Glomerular visceral epithelial cell (primary cell): ENCODE measurements at regions not wholly inside any gene's neighbourhood (a gene's known extent, or its start where the extent isn't known, plus 50 kb on each side); places are given as distances from the start of the nearest gene placed in this dataset.

Experiments used
- DNase-seq: peaks from one replicate; pipeline ENCODE4 v3.0.0-alpha.2; 2016; ENCODE audit errors: extremely low spot score

DNA sequence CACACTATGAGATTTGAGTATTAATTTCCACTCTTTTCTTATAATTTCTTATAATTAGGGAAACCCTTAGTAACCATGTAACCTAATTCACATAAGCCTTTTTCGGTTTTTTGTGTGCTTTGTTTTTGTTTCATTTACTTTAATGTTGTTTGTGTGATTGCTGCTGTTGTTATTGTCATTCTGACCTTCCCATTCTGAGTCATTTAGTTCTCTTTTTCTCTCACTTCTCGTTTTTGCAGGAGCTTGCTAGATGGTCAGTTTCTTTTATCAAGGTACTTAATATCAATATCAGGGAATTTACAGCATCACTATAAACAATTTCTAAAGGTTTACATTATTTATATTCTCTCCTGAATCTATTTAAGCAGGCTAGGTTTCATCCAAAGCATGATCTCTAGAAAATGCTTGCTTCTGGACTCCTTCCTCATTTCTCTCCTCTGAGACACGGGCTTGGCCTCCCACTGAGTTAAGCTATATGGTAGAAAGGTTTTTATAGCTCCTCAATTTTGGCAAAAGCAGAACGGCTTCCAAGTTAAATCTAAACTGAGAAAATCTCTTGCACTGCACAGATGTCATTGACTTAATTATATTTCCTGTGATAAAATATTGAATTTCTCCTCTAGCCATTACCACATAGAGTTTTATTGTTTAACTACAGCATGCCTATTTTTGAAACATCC is 534.2 kb downstream of the NSUN3 start:
- DNase-seq = no peak

DNA sequence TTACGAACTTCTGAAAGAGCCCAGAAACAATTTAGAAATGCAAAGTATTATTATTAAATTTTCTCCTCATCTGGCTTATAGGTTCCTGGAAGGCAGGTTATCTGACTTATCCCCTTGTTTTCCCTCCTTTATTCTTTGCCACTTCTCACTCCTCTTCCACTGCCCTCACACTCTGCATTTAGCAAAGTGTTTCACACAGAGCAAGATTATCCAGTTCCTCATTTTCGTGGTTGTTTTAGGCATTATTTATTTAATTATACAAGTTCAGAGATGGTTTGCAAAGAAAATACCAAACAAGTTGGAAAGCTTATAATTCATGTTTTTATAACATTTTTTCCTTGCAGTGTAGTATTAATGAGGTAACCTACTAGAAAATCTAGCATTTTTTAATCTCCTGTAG is 544.9 kb downstream of the NSUN3 start:
- no peak for DNase-seq

DNA sequence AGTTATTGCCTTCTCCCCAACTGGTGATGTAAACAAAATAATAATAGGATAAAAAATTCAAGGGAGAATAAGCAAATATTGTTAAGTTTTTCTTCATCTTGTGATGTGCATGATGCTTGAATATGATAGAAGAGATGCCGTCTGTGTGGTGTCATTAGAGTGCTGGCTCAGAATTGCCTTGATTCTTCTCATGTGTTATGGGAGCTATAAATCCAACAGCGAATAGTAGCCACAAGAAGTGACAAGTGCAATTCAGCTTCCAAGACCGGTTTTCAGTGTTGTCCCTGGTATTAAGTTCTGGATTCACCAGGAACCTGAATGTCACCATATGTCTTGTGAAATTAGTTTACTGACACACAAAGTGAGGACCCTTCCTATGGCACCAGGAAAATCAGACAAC is 547.0 kb downstream of the NSUN3 start:
- DNase-seq = no peak

DNA sequence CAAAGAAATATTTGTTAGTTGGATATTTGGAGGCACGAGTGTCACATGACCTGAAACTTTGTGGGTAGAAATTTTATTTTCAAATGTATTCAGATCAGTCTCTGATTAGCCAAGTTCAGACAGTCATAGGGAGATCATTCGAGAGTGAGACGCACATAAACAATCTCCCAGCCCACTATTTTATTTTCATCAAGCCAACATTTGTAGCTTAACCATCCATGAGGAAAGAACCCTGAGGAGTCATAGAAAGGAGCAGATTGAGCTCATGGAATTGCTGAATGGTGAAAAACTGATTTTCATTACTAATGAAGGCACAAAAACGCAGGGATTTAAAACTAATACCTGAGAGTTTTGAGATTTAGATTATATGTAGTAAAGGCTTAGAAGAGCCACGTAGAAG is 548.7 kb downstream of the NSUN3 start:
- DNase-seq = no peak

DNA sequence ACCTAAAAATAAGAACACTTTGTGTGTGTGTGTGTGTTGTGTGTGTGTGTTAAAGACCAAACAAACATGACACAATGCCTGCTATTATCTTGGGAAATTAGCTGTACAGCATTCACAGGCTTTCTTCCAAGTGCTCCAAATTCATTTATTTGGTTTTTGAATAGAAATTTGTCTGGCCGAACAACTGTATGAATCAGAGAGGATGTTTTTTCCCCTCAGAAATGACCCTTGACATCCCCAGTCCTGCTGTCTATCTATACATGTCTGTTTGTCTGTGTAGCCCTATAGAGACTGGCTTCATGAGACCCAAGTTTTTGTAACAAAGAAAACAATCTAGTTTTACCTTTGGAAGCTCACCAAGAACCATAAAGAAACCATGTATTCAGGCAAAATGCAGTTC is 549.8 kb downstream of the NSUN3 start:
- DNase-seq = no peak

DNA sequence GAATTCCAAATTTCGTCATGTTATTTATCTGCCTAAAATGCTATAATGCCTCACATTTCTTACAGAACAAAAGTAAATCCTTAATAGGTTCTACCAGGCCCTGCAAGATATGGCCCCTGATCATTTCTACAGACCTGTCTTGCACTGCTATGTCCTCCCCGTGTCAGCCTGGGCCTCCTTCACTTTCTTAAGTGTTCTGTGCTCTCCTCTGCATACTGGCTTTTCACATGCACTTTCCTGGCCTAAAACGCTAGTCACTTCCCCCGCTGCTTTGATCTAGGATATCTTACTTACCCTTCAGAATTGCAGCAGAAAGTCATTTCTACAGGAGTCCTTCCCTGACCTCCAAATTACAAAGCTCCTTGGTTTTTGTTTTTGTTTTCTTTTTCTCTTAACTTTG is 551.3 kb downstream of the NSUN3 start:
- DNase-seq = no peak

DNA sequence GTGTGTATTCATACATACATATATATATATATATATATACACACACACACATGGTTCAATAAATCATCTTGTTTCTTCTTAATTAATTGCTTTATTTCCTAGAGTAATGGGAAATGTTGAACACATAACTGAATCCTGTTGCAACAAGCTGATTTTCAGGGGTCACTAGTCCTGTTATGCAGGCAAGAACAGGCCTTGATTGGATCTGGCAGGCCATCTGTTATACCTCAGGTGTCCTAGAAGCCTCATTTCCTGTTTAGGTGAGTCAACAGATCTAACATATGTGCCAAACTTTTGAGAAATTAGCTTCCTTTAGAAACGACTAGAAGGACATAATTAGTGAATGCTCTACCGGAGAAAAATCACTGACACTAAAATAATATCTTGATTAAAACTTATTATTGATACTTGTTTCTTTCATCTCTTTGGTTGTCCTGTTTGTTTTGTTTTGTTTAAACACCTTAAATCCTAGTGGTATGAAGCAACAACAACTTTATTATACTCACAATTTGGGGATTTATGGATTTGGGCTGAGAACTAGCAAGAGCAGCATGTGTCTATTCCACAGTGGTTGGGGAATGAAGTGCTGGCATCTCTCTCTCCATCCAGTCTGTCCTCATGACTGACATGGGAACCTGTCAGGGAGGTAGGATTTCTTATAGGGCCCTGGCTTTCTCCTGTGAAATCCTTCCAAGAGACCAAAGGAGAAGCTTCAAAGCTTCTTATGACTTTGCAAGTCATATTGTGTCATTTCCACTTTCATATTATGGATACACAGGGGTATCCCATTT is 552.6 kb downstream of the NSUN3 start:
- DNase-seq = no peak

DNA sequence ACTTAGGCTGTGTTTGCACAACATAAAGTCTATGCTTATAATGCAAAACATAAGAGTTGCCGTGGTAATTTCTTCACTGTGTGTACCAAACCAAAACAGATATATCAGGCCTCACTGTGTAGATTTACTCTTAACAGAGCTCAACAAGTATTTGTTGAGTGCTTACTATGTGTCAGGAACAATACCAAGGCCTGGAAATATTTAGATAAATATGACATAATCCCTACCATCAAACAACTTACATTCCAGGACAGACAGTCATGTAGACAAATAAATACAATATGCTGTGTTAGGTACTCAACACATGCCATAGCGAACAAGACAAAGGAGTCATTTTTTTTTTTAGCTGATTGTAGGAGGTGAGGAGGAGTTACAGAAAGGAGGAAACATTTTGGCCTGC is 554.0 kb downstream of the NSUN3 start:
- no peak for DNase-seq

DNA sequence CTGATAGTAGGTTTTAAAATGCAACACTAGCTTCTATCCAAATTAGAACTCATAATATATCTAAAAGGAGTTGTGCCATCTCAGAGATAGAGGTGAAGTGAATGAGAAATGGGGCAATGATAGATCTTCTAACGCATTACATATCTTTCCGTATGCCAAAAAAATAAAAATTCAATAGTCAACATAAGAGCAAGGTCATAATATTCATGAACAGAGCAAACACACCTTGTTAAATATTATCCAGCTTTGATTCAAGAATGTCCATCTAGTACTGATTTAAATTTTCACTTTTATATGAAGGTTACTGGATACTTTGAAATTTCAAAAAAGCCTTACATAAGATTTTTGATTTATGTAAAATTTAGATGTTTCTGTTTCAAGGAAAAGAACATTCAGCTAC is 554.5 kb downstream of the NSUN3 start:
- DNase-seq = no peak

DNA sequence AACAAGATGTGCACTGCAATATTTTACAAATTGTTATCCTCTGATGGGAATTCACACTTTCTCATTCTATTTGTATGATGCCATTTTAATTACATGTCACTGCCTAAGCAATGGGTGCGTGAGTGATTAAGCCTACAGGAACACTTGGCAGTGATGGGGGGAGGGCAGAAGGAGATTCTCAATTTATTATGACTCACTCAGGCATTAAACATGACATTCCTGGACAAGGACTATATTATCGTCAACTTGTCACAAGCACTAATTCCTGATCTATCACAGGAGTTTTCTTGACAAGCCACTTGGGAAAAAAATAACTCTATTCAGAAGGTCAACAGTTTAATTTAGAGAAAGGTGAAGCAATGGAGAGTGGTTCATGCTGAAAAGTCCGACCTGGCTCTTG is 556.8 kb downstream of the NSUN3 start:
- no peak for DNase-seq

DNA sequence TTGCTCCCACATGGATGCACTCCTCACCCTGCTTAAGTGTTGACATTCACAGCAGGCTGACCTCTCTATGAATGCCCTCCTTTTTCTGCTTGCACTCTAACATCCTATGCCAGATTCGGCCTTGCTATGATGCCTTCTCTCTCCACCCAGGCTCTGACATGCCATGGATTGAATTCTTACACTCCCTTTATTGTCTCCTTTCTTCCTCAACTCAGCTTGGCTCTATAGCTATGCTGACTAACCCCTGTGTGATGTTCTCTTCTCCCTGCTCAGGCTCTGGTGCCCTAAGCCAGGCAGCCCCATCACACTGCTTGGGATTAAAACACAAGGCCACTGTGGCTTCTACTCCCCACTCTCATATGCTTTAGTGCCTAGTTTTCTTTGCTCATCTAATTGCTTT is 563.7 kb downstream of the NSUN3 start:
- DNase-seq = no peak

DNA sequence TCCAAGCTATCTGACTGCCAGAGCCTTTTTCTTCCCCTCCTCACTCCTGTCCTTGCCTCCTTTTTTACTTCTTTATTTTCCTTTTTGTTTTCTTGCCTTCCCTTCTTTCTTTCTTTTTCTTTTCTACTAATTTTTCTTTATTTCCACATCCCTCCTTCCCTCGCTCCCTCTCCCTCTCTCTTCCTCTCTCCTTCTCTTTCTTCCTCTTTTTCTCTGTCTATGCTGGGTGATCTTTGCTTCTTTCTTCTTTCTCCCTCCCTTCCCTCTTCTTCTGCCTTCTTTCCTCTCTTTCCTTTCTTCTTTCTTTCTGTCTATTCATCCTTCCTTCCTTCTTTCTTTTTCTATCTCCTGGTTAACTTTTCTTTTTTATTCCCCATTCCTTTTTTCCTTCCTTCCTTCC is 564.8 kb downstream of the NSUN3 start:
- no peak for DNase-seq

DNA sequence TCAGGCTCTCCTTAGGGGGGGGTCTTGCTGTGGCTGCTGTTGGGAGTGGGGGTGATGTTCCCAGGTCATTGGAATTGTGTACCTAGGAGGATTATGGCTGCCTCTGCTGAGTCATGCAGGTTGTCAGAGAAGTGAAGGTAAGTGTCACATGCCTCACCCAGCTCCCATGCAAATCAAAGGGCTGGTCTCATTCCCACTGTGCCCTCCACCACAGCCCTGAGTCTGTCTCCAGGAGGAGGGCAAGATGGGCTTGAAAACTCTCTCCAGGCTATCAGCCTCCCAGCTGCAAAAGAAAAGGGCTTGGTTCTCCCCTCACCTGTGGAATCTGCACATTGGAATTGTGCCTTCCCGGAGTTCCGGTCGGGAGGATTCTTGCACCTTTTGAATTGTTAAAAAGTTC is 580.5 kb downstream of the NSUN3 start:
- no peak for DNase-seq

DNA sequence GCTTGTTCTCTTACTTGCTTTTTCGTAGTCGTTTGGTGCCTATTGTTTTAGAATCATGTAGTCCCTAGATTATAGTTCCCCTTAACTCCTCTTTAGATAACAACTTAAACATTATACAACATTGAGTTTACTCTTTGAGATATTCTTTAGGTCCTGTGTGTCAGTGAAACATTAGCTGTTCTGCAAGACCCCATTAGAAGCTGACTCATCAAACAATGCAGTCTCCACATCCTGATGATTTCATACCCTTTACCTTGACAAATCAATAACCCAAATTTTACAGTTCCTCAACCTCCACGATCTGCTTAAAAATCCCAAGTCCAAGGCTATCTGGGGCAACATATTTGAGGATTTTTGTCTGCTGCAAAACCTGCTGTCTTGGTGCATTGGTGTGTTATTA is 582.9 kb downstream of the NSUN3 start:
- DNase-seq = no peak

DNA sequence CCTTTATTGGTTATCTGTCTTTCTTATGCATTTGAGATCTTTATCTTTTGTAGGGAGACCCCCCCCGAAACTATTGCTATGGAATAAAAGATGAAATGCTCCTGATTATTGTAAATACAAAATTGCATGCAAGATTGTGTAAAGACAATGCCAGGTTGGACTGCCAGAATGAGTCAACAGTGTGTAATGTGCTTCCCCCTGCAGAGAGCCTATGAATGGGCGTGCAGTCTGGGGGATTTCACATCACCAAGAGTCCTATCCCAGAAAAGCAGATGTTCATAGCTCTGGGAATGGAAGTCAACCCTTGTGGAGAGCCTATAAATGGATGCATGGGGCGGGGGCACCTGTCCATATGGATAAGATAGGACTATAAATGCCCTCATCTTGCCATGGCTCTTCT is 584.3 kb downstream of the NSUN3 start:
- DNase-seq = peak; percentile 17

DNA sequence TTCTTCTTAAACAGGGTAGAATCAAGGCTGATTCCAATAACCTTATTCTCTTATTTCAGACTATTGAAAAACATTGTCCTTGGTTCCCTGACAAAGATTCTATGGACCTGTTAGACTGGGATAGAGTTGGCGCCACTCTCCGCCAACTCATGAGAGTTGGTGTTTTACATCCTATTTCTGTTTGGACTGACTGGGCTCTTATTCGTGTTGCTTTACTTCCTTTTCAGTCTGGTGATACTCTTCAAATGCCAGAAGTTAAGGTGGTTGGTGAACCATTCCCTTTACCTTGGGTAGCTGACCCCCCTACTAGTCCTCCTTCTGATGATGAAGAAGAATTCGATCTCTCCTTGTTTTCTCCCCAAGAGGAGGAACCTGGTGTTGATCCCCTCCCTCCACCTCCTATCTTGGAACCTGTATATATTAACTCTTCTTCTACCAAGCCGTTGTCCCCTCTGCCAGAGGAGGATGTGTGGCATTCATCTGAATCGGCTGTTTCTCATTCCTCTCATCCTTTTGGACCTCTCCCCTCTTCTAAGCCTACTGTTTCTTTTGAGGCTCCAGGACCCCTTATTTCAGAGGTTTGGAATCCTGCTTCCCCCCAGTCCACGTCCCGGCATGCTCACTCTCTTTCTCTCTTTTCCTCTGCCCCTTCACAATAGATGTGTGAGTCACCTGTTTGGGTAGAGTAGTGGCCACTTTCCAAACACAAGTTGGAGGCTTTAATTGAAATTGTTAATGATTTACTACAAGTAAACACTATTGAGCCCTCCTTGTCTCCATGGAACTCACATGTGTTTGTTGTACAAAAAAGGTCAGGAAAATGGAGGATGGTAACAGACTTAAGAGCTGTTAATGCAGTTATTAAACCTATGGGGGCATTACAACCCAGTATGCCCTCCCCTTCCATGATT is 585.7 kb downstream of the NSUN3 start:
- peak; percentile 32 for DNase-seq

DNA sequence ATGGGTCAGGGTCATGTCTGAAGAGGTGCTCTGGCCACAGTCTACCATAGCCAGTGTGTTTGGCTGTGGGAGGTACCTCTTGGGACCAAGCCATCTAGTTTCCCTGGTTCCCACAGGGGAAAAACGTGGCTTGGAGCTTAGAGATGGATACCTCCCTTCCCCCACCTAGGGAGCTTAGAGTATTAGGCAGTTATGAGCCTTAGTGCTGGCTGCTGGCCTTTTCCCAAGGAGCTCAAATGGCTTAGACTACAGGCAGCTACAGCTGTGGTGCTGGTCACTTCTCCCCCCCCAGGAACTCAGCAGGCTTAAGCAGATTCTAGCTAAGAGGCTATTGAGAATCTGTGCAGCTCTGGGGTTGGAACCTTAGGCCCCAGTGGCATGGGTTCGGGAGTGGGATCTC is 591.2 kb downstream of the NSUN3 start:
- no peak for DNase-seq

DNA sequence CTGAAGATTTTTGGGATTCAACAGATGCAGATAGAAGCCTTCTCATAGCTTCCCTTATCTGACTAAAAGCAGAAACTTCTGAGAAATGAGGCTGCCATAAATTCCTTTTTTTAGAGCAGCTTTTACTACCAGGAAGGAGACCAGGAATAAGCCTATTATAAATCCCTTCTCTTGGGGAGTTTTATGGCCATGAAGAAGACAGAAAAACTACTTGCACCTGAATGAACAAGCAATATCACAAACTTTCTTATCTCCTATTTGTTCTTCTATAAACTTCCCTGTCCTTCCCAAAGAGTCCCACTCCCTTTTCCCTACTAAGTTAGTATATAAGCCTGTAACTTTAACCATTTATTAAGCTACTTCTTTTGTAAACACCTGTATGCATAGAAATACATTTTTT is 603.1 kb downstream of the NSUN3 start:
- no peak for DNase-seq

DNA sequence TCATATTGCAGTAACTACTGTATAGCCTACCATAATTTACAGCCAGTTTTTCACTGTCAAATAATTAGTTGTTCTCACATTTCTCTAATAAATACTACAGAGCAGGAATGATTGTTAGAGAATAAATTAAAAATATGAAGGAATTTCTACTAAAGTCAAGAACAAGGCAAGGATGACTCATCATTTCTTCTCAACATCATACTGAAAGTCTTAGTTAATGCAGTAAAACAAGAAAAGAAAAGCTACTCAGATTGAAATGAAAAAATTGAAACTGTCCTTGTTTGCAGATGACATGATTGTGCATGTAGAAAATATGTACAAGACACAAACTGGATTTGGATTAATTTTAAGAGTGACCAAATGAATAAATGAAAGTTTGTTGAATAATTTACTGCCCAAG is 608.2 kb downstream of the NSUN3 start:
- no peak for DNase-seq

DNA sequence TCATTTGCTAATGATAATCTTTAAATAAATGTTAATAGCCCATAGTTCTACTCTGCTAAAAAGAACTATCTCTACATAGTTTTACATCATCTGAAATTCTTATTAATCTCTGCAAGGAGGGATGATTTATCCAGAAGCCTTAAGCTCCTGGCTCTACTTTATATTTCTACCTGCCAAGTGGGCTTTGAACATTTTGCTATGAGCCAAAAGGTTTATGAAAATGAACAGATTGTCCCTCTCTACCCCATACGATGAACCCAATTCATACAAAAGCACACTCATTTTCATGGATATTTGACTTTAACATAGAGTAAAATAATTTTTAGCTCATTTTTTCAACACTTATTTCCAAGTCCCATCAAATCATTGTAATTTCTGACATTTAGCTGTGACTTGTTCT is 611.0 kb downstream of the NSUN3 start:
- no peak for DNase-seq

DNA sequence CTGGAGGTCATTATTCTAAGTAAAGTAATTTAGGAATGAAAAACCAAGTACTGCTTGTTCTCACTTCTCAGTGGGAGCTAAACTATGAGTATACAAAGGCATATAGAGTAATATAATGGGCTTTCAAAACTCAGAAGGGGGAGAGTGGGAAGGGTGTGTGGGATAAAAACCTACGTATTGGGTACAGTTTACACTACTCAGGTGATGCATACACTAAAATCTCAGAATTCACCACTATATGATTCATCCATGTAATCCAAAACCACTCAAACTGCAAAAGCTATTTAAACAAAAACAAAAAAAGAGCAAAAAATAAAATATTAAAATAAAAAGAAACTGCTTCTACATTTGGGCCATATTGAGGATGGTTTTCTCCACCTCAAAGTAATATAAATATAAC is 623.3 kb downstream of the NSUN3 start:
- DNase-seq = no peak

DNA sequence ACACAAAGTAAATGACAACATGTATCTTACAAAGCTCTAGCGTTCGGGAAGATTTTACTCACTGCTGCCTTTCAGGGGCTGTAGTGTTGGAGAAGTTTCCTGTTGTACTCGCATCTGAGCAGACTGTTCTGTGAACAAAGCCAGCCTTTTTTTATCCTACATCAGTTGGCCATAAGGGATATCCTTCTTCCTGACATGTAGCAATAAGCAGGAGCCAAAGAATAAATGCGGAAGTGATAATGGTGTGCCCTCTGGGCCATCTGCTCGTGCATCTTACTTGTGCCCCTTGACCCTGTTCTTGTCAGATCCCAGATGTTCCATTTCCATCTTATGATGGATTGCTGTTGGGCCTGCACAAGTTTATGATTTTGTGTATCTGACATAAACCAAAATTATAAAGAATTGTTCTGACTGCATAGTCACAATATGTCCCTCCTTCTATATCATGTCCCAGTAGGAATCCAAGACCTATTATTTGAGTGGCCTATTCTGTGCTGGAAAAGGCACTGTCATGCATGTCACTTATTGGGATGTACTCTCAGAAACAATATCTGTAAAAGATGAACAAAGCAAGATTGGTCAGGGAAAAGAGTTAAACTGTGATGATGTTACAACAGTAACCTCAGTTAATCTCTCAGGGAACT is 631.3 kb downstream of the NSUN3 start:
- DNase-seq = no peak
